Liver (tissue), 3 donors: ENCODE measurements at regions not wholly inside any gene's neighbourhood (a gene's known extent, or its start where the extent isn't known, plus 50 kb on each side); places are given as distances from the start of the nearest gene placed in this dataset.

Source experiments
- EGR1 ChIP-seq, 2 donors: IDR thresholded peaks; 2 replicates each; pipeline ENCODE4 v1.6.1; 2016 to 2018; ENCODE audit warnings: antibody characterized with exemption in 2 of 2, low read depth in 2 of 2
- GABPA ChIP-seq, 2 donors: IDR thresholded peaks in 1 of 2; conservative IDR thresholded peaks in 1 of 2; 2 replicates each; pipeline ENCODE4 v1.6.1; 2016; ENCODE audit warnings: antibody characterized with exemption in 2 of 2, mild to moderate bottlenecking in 1 of 2, moderate library complexity in 1 of 2
- HNF4A ChIP-seq, 2 donors: conservative IDR thresholded peaks; 2 replicates each; pipeline ENCODE4 v1.6.1; 2016; ENCODE audit warnings: antibody characterized with exemption in 2 of 2, mild to moderate bottlenecking in 2 of 2
- JUND ChIP-seq, 2 donors: IDR thresholded peaks; 2 replicates each; pipeline ENCODE4 v1.6.1; 2016; ENCODE audit warnings: antibody characterized with exemption in 2 of 2
- RAD21 ChIP-seq, 2 donors: IDR thresholded peaks; 2 replicates each; pipeline ENCODE4 v1.6.1; 2016; ENCODE audit warnings: antibody characterized with exemption in 2 of 2, mild to moderate bottlenecking in 2 of 2
- RXRA ChIP-seq, 2 donors: IDR thresholded peaks; 2 replicates each; pipeline ENCODE4 v1.6.1; 2017 to 2018; ENCODE audit warnings: antibody characterized with exemption in 2 of 2, mild to moderate bottlenecking in 1 of 2
- SP1 ChIP-seq: IDR thresholded peaks from 2 replicates; pipeline ENCODE4 v1.6.1; 2018; ENCODE audit warnings: antibody characterized with exemption, mild to moderate bottlenecking
- TAF1 ChIP-seq: conservative IDR thresholded peaks from 2 replicates; pipeline ENCODE4 v1.6.1; 2016; ENCODE audit warnings: antibody characterized with exemption, mild to moderate bottlenecking
- YY1 ChIP-seq: IDR thresholded peaks from 2 replicates; pipeline ENCODE4 v1.6.1; 2016; ENCODE audit warnings: antibody characterized with exemption, mild to moderate bottlenecking
- TF ChIP-seq, protein P1 (sequence below): fragments of 150-350 bp; IDR thresholded peaks from 2 replicates; pipeline ENCODE4 v1.5.1; 2017; ENCODE audit warnings: improper control_type of control experiment, low read depth, low read length; ENCODE audit not compliant: missing input control
- TF ChIP-seq, protein P2 (sequence below): IDR thresholded peaks from 2 replicates; pipeline ENCODE4 v1.6.1; 2016; ENCODE audit warnings: antibody characterized with exemption
- TF ChIP-seq, protein P3 (sequence below): IDR thresholded peaks from 2 replicates; pipeline ENCODE4 v1.6.1; 2016; ENCODE audit warnings: antibody characterized with exemption, mild to moderate bottlenecking
- TF ChIP-seq, protein P4 (sequence below): IDR thresholded peaks from 2 replicates; pipeline ENCODE4 v1.6.1; 2016; ENCODE audit warnings: antibody characterized with exemption
- donor health status: healthy.
- donor health status: healthy.

DNA sequence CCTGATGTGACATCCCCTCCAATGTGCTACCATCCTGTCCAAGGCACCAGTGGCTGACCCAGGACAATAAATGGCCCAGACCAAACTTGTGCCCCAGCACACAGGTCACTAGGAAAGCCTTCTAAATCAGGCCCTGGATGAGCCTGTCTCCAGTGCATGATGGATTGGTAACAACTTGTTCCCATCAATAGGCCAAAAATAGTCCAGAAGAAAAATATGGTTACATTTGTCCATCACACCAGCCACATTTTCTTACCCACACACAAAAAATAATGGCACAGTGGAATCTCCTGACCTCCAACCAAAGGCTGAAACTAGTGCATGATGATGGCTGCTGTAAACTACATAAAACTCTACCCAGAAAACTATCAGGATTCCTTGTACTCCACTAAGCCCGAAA is 228.4 kb downstream of the SPTSSA start:
- TF ChIP-seq, protein P1, sequence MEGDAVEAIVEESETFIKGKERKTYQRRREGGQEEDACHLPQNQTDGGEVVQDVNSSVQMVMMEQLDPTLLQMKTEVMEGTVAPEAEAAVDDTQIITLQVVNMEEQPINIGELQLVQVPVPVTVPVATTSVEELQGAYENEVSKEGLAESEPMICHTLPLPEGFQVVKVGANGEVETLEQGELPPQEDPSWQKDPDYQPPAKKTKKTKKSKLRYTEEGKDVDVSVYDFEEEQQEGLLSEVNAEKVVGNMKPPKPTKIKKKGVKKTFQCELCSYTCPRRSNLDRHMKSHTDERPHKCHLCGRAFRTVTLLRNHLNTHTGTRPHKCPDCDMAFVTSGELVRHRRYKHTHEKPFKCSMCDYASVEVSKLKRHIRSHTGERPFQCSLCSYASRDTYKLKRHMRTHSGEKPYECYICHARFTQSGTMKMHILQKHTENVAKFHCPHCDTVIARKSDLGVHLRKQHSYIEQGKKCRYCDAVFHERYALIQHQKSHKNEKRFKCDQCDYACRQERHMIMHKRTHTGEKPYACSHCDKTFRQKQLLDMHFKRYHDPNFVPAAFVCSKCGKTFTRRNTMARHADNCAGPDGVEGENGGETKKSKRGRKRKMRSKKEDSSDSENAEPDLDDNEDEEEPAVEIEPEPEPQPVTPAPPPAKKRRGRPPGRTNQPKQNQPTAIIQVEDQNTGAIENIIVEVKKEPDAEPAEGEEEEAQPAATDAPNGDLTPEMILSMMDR: no peak
- TF ChIP-seq HNF4A (conservative IDR thresholded peaks at IDR 0.05): no peak
- TF ChIP-seq, protein P2, sequence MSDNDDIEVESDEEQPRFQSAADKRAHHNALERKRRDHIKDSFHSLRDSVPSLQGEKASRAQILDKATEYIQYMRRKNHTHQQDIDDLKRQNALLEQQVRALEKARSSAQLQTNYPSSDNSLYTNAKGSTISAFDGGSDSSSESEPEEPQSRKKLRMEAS: no peak
- TF ChIP-seq GABPA (IDR thresholded peaks at IDR 0.05 in 1 of 2, conservative IDR thresholded peaks at IDR 0.05 in 1 of 2): no peak
- TF ChIP-seq TAF1: no peak
- TF ChIP-seq RXRA (IDR thresholded peaks at IDR 0.05): no peak
- TF ChIP-seq, protein P3, sequence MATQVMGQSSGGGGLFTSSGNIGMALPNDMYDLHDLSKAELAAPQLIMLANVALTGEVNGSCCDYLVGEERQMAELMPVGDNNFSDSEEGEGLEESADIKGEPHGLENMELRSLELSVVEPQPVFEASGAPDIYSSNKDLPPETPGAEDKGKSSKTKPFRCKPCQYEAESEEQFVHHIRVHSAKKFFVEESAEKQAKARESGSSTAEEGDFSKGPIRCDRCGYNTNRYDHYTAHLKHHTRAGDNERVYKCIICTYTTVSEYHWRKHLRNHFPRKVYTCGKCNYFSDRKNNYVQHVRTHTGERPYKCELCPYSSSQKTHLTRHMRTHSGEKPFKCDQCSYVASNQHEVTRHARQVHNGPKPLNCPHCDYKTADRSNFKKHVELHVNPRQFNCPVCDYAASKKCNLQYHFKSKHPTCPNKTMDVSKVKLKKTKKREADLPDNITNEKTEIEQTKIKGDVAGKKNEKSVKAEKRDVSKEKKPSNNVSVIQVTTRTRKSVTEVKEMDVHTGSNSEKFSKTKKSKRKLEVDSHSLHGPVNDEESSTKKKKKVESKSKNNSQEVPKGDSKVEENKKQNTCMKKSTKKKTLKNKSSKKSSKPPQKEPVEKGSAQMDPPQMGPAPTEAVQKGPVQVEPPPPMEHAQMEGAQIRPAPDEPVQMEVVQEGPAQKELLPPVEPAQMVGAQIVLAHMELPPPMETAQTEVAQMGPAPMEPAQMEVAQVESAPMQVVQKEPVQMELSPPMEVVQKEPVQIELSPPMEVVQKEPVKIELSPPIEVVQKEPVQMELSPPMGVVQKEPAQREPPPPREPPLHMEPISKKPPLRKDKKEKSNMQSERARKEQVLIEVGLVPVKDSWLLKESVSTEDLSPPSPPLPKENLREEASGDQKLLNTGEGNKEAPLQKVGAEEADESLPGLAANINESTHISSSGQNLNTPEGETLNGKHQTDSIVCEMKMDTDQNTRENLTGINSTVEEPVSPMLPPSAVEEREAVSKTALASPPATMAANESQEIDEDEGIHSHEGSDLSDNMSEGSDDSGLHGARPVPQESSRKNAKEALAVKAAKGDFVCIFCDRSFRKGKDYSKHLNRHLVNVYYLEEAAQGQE: no peak
- TF ChIP-seq RAD21 (IDR thresholded peaks at IDR 0.05): no peak
- no peak for TF ChIP-seq JUND (IDR thresholded peaks at IDR 0.05)
- no peak for TF ChIP-seq YY1
- TF ChIP-seq EGR1 (IDR thresholded peaks at IDR 0.05; ENCODE audit: low read depth in 2 of 2): no peak
- TF ChIP-seq, protein P4, sequence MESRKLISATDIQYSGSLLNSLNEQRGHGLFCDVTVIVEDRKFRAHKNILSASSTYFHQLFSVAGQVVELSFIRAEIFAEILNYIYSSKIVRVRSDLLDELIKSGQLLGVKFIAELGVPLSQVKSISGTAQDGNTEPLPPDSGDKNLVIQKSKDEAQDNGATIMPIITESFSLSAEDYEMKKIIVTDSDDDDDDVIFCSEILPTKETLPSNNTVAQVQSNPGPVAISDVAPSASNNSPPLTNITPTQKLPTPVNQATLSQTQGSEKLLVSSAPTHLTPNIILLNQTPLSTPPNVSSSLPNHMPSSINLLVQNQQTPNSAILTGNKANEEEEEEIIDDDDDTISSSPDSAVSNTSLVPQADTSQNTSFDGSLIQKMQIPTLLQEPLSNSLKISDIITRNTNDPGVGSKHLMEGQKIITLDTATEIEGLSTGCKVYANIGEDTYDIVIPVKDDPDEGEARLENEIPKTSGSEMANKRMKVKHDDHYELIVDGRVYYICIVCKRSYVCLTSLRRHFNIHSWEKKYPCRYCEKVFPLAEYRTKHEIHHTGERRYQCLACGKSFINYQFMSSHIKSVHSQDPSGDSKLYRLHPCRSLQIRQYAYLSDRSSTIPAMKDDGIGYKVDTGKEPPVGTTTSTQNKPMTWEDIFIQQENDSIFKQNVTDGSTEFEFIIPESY: no peak
- TF ChIP-seq SP1: no peak
